ENCODE measurements at regions not wholly inside any gene's neighbourhood (a gene's known extent, or its start where the extent isn't known, plus 50 kb on each side); places are given as distances from the start of the nearest gene placed in this dataset.

DNA sequence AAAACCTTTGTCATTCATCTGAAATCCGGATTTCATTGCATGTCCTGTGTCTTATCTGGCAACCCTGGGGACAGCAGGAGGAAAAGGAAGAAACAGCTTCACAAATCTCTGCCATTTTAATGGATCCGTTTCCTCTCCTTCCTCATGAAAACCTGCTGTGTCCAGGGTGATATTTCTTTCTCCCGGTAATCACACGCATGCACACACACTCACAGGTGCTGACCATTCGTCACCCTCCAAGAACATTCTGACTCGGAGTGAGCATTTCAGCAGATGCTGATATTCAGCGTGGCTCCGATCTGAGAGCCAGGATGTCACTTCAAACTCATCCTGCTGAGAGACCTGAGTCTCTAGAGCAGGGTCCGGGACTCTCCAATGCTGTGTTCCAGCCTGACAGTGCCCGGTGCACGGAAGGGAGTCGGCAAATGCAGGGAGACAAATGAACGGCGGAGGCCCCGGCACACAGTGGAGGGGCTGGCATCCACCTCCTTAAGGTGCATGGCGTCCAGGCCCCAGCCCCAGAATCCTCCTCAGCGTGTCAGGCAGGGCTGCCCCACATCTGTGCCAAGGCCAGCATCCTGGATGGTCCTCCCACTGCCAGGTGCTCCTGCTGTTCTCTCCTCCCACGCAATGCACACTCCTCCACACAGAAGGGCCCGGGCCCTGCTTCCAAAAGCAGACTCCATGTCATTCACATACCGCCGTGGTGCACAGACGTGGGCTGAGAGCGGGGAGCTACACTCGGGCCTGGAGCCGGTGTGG is 70.7 kb downstream of the RBFOX3 start:
- no peak for DNase-seq

DNA sequence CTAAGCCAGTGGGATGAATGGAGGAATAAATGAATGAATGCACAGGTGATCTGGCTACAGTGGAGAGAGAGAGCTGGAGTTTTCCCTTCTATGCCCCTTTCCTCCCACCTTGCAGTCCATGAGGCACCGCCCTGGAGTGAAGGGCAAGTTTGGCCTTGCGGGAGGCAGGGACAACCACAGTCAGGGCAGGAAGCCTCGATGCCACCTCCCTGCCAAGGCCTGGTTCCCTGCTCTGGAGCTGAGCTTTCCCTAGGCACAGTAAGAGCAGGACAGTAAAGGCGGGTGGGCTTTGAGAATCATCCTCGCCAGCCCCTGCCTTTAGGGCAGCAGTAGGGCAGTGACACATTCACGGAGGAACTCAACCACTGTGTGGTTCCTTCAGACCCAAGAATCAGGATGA is 72.6 kb downstream of the RBFOX3 start:
- DNase-seq = no peak

DNA sequence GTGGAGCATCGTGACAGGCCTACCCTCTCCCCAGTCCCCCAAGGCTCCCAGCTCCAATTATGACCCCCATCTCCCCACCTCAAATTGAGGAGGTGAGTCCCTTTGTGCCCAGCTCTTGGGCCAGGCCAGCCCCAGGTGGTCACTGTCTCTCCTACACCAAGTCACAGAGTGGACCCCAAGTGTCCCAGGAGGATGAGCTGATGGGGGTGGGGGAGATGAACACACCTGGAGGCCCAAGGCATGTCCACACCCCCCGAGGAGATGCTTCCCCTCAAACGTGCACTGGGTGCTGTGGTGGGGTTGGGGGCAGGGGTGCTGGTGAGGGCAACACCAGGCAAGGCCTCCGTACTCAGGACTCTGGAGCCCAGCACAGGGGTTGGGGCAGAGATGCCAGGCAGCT is 73.2 kb downstream of the RBFOX3 start:
- no peak for DNase-seq

DNA sequence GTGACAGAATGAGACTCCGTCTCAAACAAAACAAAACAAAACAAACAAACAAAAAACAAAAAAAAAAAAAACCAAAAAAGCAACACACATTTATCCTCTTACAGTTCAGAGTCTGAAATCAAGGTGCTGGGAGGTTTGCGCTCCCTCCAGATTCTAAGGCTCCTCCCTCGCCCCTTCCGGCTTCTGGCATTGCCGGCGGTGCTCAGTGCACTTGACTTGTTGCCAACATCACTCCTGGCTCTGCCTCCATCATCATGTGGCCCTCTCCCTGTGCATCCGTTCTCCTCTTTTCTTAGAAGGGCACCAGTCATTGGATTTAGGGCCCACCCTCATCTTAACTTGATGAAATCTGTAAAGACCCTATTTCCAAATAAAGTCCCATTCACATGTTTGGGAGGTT is 73.8 kb downstream of the RBFOX3 start:
- no peak for DNase-seq

DNA sequence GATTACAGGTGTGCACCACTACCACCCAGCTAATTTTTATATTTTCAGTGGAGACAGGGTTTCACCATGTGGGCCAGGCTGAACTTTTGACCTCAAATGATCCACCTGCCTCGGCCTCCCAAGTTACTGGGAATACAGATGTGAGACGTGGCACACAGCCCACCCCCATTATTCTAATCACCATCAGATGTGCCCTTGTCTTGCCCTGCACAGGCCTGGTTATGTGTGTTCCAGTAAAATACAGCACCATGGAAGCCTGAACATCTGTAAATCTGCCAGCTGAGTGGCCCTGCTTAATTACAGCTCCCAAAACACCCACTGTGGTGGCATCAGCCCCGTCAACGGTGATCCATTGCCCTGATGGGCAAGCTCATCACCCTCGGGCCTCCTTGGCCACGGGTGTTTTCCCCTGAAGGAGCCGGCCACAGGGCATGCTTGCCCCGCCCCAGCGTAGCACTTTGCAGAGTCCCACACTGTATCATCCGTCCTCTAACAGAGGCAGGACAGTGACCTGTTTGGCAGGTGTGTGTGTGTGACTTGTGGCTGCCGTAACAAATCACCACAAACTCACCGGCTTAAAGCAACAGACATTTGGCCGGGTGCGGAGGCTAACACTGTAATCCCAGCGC is 74.5 kb downstream of the RBFOX3 start:
- no peak for DNase-seq

DNA sequence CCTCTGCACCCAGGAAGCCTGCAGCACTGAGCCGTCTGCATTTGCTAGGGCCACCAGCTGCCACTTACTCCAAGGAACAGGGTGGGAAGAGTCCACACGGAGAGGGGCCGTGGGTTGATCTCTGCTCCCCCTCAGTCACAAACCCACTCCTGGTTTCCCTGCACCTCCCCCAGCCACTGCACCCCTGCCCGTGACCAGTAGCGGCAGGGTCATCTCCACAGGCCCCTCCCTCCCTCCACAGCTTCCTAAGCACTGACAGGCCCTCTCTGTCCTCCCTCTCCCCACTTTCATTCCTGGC is 75.2 kb downstream of the RBFOX3 start:
- no peak for DNase-seq

DNA sequence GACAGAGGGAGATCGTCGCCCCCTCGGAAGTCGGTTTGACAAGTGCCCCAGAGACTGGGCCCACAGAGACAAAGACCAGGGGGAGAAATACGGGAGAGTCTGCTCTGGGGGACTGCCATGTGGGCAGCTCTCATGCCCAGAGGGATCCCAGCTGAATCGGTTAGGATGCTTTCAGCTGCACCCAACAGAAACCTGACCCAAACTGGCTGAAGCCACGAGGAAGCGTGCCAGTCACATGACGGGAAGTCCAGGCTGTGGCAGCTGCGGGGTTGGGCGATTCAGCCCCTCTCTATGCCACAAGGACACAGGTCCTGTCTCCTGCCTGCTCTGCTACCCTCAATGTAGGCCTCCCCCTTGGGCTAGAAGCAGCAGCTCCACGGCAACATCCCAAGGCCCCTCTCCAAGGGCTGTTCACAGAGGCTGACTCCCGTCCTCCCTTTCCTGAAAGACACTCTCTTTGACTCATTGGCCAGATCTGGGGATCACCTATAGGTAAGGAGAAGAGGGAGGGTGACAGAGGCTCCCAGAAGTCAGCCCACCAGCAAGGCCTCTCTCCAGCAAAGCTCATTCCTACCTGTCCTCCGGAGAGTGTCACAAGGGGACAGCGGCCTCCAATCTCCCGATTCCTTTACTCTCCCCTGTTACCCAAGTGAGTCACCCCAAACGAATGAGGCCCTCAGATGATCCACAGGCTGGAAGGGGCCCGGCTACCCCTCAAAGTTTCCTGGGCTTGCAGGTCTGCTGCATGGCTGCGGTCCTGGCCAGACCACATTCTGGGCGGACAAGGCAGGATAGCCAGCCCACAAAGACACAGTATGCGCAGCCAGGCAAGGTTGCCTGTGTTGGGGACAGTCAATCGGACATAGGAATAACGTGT is 75.8 kb downstream of the RBFOX3 start:
- DNase-seq = no peak

DNA sequence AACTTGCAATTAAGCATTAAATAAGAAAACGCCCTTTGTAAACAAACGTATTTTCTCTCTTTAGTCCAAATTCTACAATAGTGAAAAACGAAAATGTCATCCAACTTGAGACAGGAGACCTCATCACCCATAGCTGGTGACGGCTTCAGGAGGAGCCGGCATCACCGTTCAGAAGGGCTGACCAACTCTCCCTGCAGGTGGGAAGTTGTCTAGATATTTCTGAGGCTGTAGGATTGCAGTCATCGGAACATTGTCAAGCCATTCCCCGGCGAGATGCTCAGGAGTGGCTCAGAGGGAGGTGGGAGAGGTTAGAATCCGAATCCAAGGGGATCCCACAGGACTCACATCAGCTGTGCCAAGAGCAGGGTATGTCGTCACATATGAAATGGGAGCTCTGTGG is 76.7 kb downstream of the RBFOX3 start:
- DNase-seq = no peak

DNA sequence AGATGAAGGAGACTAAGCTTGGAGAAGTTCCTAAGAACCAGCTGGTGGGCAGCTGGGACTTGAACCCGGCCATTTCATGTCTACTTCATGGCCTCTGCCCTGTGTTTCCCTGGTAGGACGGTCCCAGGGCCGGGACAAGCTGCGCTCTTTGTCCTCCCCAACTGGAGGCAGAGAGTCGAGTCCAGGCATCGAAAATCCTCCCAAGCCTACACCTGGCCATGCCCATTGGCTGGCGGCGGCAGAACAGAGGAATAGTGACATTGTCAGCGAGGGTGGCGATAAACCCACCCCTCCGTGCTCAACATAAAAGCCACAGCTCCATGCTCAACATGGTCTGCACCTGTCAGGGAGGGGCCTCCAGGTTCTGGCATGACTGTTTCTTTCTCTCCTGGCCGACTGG is 77.7 kb downstream of the RBFOX3 start:
- DNase-seq = no peak

DNA sequence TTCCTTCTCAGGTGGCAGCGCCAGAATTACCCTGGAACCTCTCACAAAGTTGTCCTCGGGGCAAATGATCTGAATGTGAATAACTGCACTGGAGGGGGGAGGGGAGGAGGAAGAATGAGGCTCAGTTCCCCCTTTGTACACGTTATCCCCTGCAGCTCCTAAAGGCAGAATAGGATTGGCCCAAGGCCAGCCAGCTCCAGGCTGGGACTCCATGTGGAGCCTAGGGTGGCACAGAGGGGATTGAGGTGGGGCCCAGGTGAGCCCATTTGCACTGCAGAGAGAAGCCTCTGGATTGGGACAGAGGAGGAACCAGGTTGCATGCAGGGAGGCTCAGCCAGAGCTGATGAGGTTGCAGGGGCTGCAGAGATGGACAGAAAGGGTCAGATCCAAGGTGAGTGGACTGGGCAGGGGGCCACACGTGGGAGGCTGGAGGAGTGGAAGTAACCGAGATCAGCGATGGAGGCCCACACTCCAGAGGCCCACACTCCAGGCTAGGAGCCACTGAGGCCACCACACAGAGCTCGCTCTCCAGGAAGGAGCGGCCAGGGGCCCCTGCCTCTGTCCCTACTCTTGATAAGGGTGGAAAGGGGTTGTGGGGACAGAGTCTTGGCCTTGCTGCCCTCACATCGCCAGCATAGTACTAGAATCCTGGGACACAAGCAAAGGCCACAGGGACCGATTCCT is 78.6 kb downstream of the RBFOX3 start:
- no peak for DNase-seq

DNA sequence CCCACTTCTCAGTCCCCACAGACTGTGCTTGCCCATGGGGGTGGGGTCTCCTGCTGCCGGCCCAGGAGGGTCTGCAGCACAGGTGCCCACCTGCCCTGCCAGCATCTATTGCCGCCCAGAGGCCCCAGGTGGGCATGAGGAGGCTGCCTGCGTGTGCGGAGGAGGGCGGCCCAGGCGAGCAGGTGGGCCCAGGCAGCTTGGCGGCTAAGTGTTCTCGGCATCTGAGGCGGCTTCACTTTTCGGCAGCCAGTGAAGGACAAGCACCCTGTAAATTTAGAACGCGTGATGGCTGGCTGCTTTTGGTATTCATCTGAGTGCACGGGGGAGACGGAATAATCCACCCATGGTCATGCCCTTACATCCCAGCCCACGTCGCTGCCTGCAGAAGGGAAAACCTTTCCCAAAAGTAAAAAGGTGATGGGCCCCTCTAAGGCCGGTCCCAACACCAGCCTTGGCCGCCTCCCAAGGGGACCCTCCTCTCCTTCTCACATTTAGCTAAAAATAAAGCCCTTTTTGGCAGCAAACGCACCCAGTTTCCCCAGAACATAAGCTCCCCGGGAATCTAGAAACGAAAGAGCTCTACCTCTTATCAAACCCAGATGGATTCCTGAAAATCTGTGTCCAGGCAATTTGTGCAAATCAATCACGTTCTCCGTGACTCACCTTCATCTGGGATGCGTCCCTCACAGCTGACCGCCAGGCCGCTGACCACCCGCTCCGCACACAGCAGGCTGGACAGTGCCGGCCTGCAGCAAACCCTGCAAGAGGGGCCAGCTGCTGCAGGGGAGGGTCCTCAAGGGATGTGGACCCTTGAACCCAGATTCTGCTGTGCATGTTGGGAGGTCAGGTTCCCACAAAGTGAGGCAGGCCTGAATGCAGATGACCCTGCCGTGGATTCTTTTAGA is 79.4 kb downstream of the RBFOX3 start:
- DNase-seq = no peak

DNA sequence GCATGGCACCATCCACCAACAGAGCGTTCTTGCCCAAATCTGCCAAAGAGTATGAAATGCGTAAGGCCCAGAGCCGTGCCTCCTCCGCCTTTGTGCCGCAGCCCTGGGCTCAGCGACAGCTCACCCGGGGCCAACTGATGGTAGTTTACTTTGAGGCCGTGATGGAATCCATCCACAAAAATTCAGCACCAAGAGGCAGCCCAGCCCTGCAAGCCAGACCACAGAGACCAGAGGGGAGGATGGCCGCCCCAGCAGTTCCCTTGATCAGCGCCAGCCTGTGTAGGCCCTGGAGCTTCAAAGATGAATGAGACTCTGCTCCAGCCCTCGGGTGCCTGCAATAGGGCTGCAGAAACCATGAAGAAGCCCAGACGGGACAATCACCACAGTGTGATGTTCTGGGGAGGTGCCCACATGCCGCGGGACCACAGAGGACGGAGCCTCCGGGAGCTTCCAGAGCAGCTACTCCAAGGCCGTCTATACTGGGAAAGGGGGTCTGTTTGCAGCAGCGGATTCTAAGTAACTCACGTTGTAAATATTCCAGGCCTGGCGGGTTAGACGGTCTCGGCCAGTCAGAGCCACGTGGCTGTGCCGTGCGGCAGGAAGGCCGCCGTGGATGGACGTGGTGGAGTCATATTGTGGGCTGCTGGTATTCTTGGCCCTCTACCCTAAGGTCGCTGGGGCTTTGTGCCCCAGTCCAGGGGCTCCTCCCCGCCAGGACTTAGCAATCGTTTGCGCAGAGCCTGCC is 80.3 kb downstream of the RBFOX3 start:
- DNase-seq = no peak

DNA sequence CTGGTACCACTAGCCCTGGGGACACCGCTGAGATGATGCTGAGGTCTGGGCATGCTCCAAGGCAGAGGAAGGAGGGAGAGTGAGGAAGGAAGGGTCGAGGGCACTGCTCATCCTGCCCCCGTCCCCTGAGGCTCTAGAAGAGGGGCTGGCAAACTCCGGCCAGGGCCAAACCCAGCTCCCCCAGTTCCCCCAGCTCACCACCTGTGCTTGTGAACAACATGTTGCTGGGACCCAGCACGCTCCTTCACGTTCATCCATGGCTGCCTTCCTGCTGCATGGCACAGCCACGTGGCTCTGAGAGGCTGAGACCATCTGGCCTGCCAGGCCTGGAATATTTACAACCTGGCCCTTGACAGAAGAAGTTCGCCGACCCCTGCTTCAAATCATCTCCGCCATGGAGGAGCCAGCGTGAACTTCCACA is 81.2 kb downstream of the RBFOX3 start:
- DNase-seq = no peak

DNA sequence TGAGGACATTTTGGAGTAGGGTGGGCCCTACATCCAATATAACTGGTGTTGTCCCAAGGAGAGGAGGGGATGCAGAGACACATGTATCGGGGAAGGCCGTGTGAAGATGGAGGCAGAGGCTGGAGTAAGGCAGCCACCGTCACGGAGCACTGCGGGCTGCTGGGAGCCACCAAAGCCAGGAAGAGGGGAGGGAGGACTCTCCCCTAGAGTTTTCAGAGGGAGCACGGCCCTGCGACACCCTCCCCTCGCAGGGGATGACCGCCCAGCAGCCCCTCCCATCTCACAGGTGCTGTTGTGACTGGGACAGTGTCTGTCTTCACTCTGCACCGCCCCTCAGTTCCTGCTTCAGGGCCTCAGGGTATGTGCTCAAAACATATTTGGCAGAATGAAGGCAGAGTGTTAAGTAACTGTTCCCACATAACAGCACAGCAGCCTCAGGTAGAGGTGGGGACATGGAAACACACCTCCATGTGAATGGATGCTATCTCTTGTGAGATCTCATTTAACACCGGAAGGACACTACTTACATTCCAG is 82.2 kb downstream of the RBFOX3 start:
- no peak for DNase-seq

DNA sequence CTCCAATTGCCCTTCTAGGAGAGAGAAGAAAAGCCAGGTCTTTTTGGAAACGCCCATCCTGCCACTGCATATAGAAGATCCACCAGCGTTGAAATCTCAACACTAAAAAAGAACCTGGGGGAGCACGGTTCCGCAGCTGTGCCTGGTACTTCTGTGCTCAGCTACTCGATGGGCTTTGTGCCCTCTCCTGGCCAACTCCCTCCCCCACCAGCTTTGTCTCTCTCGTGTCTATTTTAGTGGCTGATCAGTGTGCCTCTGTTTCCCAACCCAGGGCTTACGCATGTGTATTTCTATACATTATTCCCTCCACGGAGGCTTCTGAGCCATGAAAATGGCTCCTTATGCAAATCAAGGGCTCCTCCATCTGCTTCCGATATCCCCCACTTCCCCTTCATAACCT is 83.5 kb downstream of the RBFOX3 start:
- DNase-seq = no peak

DNA sequence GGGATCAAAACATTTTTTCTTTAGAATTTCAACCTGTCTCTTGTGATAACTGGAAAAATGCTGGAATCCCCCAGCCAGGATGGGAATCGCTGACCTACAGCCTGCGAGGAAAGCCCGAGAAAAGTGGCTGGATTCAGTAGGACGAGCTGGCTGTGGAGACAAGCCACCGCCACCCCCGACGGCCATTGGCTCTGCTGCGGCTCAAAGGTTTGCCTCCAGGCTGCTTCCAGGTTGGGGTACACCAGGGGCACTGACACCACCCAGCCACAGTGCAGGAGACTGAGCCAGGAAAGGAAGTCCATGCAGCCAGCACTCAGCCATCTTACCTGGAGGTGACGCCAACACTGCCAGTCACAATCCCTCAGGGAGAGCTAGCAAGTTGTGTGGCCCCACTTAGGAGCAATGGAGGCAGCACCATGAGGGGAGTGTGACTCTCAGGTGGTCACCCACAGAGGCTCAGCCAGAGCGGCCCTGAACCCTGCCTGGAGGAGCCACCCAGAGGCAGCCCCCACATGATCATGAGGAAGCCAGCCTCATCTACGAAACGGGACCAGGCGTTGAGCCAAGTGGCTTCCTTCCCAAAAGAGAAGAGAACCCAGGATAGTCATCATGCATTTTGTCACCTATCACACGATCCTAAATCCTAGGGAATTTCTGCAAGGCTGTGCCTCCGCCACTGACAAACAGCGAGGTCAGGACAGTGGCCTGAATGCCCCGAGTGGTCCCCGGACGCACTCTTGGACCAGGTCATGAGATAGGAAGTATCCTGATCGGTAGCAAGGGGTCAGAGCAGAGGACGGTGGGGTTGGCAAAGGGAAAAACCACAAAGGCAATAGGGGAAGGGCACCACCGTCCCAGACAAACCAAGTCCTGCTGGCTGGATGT is 84.8 kb downstream of the RBFOX3 start:
- DNase-seq = no peak

DNA sequence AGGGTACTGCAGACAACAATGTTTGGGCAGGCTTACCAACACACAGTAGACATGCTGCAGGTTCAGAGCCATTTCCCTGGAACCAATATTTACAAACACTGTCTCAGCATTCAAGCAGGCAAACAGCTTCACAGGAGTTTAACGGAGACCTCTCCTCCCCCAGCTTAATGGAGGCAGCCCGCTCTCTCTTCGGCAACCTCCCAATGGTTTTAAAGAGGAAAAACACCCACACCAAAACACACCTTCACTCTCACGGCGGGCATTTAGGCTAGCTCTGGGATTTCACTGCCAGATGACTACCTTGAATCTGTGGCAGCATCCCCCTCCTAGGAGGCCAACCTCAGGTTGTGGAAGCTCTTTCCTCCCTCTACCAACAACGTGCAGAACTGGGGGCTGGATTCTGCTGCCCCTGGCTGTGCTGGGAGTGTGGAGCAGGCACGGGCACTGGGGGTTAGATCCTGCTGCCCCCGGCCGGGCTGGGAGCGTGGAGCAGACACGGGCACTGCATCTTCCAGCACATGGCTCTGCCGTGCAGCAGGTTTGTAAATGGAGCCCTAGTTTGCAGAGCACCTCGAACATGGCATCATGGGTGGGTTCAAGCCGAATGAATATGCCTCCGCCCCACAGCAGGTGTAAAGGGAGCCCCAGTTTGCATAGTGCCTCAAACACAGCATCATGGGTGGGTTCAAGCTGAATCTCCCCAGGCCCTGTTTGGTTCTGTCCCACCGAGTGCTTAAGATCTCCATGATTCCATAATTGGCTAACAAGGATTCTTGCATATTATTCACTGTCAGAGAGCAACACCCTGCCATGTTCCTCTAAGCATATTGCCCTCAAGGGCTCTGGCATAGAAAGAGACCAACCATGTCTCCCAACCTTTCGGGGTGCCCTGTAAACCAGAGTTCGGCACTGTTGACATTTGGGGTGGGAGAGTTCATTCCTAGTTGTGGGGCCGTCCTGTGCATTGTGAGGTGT is 86.4 kb downstream of the RBFOX3 start:
- DNase-seq = no peak

DNA sequence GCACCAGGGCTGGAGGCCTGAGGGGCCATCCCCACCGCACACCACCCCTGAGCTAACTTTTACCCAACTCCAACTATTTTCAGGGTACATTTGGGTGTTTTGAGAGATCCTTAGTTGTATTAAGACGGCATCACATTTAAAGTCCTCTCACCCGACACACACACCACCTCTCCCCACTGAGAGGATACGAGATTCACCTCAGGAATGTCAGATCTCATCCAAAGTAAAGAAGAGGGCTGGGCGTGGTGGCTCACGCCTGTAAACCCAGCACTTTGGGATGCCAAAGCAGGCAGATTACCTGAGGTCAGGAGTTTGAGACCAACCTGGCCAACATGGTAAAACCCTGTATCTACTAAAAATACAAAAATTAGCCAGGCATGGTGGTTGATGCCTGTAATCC is 88.4 kb downstream of the RBFOX3 start:
- no peak for DNase-seq

DNA sequence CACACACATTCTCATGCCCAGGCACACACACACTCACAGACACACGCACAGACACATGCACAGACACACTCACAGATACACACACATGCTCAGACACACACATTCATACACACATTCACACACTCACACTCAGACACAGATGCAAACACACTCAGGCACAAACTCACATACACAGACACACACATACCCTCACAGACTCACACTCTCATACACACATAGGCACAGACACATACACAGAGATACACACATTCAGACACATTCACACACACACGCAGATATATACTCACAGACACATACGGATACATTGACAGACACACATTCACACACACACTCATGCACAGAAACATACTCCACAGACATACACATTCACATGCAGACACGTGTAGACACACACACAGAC is 89.6 kb downstream of the RBFOX3 start:
- no peak for DNase-seq
